ENCODE measurements at regions not wholly inside any gene's neighbourhood (a gene's known extent, or its start where the extent isn't known, plus 50 kb on each side); places are given as distances from the start of the nearest gene placed in this dataset.

GRCh38 chr2:7525746-7526145 lies 608.5 kb downstream of the RNF144A start:
- TF ChIP-seq CTCF (IDR thresholded peaks at IDR 0.05) (no peak), POLR2A (IDR thresholded peaks at IDR 0.05) (no peak)
